Stimulated activated CD8-positive, alpha-beta memory T cell treated with anti-CD3 and anti-CD28 coated beads, Interleukin-15, amount 100 ng/mL, for 24 hours (primary cell): ENCODE measurements at regions not wholly inside any gene's neighbourhood (a gene's known extent, or its start where the extent isn't known, plus 50 kb on each side); places are given as distances from the start of the nearest gene placed in this dataset.
"Not testable (repeated sequence)": the region's sequence is repeated elsewhere in the genome, so short reads cannot be mapped to it uniquely, and the experiment has no call there.

Source experiments
- DNase-seq: peaks from one replicate; pipeline ENCODE4 v3.0.0-alpha.2; 2020; ENCODE audit warnings: low read depth

DNA sequence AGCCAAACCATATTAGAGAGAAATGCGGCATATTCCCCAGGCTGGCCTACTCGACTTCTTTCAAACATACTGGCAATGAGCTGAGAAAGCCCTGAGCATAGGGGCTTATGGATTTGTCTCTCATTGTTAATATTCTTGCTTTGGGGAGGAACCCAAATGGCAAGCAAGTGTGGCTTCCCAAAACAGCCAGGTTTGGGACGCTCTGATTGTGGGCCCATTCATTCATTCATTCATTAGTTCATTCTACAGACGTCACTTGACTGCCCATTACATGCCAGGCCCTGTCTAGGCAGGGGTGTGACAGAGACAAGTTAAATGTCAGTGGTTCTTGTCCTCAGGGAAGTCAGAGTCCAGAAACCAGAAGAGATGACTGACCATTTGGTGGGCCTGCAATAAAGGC, 77.4 kb upstream of the THBS1 start:
- no peak for DNase-seq

DNA sequence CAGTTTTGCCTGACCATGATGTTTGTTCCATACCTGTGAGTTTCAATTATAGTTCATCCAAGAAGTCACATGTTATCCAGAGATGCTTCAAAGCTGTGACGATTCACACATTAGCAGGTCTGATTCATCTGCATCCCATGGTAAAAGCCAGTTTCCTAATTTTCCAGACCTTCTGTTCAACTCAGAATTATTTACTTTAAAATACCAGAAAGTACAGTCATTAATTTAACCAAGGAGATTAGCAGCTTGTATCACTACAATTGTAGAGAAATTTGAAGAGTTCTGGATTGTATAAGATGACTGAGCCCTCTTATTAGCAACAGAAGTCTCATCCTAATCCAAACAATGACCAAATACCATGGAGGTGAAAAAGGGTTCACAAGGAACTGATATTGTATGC, 76.1 kb upstream of the THBS1 start:
- DNase-seq, result no peak

DNA sequence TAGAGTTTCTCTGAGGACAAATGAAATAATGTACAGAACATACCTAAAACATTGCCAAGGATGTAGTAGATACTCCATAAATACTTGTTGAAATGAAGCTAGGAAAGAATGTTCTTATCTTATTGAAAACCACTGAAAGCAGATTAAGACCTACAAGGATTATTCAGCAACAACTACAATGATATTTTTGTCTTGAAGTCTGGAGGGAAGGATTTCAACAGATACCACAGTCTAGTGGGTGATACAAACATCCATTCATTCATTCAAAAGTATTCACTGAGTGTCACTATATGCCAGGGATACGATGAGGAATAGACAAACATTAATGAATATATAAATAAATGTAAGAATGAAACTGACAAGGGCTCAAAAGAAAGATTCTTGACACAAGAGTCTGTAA, 74.7 kb upstream of the THBS1 start:
- DNase-seq, result no peak

DNA sequence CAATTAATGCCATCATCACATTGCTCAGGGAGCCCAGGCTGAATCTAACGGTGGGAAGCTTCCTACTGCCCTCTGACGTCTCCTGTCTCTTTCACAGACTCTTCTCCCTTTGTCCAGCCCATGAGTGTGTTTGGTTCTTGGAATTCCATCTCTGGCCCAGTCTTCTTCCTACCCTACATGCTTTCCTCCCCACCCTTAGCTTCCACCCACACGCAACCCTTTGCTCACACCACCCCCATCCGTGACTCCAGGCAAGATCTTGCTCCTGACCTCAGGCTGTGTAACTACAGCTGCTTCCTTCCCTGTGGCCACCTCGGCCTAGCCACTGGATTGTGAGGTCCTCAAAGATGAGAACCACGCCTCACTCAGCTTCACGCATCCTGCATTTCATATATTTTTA, 72.3 kb upstream of the THBS1 start:
- no peak for DNase-seq

DNA sequence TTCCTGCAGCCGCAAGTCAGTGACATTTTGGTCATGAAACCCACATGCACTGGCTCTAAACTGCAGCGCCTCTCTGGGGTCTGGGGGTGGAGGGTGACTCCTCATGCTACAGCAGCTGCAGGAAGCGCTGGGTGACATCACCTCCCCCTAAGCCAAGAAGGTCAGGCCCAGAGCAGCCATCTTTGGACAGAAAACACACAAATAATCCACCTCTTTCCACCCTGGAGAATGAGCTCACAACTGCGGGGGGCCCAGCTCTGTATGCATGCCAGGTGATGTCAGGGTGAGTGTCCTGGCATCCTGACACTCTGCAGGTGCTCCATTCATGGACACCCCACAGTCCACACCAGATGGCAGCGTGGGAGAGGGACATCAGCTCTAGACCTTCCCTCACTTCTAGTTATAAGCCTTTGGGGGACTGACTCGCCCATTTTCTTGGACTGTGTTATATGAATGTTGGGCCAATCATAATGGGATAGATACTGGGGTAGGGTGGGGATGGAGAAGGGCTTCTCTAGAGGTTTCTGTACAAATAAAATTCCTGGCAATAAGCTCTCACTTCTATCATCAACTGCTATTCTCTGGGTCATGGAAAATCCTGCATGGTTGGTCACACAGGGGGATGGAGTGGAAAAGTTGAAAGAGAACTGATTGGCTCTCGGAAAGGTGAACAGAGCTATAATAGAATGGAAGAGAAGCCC, 70.7 kb upstream of the THBS1 start:
- DNase-seq, result no peak

DNA sequence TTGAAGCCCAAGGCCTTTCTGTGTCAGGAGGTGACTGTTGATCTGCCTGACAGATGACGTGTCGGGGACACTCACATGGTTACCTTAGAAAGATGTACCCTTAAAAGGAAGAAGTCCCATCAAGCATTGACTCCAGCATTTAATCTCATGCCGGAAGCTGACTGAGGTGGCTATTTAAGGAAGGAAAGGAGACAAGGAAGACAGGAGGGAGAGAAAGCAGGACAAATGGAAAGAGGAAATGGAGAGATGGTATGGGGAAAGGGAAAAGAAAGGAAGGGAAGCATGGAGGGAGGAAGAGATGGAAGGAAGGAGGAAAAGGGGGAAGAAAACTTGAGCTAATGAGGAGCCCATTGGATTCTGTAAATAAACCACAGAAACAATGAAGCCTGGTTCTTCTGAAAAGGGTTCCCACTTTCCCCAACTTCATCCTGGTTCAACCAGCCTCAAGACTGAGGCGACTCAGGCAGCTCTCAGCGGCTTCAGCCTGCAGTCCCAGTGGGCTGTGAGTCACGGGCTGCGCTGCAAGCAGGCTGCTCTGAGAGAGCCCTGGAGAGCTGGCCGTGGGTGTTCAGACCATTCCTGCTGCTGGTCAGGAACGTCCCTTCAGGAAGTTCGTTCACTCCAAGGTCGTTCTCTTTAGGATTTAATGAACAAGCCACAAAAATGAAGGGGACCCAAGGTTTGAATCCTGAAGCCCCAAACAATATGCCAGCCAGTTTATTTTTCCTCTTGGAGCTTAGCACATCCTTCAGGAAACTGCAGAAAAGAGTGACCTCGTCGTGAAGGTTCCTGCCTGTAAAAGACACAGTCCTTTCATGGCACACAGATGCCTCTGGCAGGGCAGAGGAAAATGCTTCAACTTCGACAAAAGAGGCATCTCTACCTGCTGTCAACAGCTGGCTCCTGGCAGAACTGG, 69.6 kb upstream of the THBS1 start:
- DNase-seq, result no peak

DNA sequence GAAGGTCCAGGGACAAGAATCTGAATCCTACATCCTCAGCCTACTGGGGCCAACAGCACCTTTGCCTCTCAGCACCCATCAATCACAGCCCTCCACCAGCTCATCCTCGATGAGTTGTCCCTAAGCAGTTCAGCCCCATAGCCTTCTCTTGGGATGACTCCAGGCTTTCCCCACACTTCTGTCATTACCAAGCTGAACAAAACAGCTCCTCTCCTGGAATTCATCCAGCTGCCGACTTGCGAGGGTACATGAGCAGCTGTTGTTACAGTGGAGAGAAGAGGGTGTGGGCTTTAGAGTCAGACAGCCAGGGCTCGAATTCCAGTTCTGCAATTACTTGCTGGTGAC, 69.0 kb upstream of the THBS1 start:
- no peak for DNase-seq

DNA sequence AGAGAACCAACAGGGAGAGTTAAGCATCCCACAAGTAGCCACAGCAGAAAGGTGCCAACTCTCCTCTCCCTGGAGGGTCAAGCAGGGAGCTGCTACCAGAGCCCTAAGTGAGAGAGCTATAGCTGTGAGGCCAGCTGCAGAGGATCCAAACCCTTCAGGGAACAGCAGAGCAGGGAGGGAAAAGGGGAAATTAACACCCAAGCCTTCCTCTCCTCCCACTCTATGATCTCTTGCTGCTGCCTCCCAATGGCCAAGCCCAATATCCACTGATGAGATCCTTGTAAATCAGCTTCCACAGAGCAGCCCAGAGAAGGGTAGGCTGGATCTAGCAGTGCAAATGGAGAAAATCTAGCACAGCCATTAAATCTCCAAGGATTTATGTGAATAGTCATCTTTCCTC, 68.2 kb upstream of the THBS1 start:
- DNase-seq, result no peak

DNA sequence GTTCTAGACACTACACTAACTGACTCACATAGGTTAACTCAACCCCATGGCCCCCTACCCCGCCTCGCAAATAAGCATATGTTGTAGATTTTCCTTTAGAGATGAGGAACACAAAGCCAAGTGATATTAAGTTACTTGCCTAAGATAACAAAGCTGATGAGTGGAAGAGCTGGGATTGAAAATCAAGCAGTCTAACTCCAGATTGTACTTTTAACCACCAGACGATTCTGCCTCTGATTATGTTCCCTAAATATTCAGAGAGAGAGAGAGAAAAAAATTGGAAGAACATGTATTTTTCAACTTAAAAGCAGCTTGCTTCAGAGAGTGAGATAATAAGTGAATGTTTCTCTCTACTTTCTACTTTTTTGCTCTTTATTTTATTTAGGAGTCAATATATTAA, 66.9 kb upstream of the THBS1 start:
- no peak for DNase-seq

DNA sequence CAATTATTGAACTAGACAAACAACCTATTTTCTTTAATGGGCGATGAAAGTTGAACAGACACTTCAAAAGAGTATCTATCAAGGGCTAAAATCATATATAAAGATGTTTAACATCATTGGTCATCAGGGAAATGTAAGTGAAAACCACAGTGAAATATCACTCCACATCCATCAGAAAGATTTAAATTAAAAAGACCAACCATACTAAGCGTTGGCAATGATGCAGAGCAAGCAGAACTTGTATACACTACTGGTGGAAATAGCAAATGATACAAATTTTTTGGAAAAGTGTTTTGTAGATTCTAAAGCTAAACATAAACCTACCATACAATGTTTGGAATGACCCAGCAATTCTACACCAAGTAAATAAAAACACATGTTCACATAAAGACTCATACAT, 65.9 kb upstream of the THBS1 start:
- no peak for DNase-seq

DNA sequence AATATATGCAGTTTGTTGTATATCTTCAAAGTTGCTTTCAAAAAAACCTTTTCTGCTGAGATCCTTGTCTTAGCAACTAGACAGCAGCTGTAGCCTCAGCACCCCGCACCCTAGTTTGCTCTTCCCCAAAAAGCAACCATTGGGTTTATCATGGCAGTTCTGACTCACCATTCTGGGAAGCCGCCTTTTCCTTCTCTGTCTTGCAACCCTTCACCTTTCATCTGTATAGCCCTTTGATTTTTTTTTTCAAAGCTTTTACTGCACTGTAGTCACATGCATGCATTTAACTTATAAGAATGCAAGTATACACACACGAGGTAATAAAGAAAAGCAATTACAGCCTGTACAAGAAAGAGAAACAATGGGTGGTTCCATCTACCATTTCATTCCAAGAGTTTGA, 65.1 kb upstream of the THBS1 start:
- no peak for DNase-seq

DNA sequence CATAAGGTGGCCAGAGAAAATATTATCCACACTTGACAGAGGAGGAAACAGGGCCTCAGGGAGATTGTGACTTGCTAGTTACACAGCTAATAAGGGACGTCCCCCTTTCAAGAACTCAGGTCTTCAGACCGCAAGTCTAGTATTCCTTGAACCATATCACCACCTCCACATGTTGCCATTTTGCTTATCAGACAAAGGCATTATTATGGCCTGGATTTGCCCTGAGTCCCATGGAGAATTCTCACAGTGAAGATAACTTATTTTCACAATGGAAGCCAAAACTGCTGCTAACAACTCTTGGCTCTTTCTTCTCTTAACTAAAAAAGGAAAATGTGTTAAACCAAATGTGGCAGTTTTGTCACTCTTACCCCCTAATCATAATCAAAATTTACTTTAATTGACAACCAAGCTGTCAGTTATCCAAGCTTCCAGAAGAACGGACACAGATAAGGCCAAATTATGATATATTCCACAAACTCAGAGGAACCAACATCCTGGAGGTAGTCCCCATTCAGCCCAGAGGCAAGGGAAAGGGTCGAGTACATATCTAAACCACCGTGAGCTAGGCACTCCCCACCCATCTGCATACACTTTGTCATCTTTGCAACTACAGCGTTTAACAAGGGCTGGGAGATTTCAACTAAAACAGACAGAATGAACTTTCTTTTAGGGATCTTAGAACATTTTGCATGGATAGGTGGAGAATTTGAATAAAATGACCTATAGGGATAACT, 63.6 kb upstream of the THBS1 start:
- no peak for DNase-seq

DNA sequence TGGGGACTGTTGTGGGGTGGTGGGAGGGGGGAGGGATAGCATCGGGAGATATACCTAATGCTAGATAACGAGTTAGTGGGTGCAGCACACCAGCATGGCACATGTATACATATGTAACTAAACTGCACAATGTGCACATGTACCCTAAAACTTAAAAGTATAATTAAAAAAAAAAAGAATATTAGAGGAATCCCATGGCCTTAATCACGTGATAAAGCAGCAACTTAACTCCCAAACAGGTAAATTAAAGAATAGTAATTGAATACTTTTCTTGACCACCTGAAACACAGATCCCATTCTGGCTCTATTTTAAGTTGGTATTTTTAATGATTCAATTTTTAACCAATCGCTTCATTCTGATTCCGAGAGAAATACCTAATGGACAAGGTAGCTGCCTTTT, 56.9 kb upstream of the THBS1 start:
- not testable (repeated sequence) for DNase-seq

DNA sequence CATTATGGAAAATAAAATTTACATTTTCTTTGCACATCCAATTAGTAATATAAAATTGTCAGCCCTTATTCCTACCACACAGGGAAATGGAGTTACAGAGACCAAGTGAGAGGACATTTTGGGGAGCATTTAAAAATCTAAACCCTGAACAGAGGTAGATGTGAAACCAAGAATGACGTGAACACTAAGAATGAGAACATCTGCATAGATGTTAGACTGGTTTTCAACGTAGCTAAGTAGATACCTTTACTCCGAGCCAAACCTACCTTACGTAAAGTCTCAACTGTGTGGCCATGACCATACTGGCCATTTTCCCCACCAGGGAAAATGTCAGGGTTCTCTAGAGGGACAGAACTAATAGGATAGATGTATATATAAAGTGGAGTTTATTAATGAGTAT, 51.4 kb upstream of the THBS1 start:
- DNase-seq, result no peak

DNA sequence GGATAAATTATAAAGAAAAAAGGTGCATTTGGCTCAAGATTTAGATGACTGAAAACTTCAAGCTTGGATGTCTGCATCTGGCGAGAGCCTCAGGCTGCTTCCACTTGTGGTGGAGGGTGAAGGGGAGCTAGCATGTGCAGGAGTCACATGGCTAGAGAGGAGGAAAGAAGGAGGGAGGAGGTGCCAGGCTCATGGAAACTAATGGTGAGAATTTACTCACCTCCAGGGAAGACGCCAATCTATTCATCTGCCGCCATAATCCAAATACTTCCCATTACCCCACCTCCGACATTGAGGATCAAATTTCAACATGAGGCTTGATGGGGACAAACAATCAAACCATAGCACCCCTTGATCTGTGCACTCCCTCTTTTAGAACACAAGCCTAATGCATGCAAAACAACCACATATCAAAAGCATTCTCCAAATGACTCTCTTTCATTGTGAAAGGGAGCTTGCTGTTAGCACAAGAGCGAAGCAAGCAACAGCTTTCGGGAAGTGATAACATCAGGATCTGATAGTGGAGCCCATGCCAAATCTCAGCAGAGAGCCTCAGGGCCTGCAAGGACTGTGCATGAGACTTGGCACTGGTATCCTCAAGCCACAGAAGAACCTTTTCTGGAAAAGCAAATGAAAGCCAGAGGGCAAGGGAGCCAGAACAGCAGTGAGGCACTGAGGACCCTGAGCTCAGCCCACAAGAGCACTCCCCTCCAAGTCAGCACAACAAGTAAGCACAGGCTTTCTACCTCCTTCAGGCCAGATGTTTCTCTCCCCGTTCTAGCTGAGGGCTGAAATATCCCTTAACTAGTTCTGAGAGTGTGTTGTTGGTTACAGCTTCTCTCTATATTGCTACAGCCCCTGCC, 50.2 kb upstream of the THBS1 start:
- no peak for DNase-seq
